GM20000 (cell line): ENCODE measurements at regions not wholly inside any gene's neighbourhood (a gene's known extent, or its start where the extent isn't known, plus 50 kb on each side); places are given as distances from the start of the nearest gene placed in this dataset.
A peak's percentile ranks its signal among the peaks of the same experiment; 100 is the strongest.

ENCODE experiments used
- DNase-seq: peaks from one replicate; pipeline ENCODE4 v3.0.0; 2012; ENCODE audit warnings: low spot score
- CTCF ChIP-seq: IDR thresholded peaks from 2 replicates; pipeline ENCODE4 v1.5.1; 2012; ENCODE audit warnings: mild to moderate bottlenecking, control low read depth; ENCODE audit errors: extremely low read depth, missing control alignments

DNA sequence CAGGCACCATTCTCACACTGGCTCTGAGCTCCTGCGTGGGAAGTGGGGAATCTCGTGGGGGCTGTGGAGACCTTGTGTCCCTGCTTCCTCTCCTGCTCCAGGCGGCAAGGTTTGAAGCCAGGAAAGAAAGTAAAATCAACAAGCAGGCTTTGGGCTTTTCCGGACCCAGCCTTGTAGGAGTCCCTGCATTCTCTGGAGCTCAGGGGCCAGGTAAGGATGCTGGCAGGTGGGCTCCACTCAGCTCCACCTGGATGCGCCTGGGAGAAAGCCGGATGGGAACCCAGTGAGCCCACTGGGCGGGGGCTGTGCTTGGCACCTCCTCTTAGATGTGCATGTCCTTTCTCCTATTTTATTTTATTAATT, 362.5 kb downstream of the SEC14L1 start:
- no peak for TF ChIP-seq CTCF
- no peak for DNase-seq

- DNase-seq: no peak
- TF ChIP-seq CTCF: no peak
Observed at GRCh38 chr17:77503916-77504651, 363.3 kb downstream of the SEC14L1 start.

GRCh38 chr17:77504652-77505155, 363.9 kb downstream of the SEC14L1 start:
- DNase-seq: no peak
- TF ChIP-seq CTCF: no peak

DNA sequence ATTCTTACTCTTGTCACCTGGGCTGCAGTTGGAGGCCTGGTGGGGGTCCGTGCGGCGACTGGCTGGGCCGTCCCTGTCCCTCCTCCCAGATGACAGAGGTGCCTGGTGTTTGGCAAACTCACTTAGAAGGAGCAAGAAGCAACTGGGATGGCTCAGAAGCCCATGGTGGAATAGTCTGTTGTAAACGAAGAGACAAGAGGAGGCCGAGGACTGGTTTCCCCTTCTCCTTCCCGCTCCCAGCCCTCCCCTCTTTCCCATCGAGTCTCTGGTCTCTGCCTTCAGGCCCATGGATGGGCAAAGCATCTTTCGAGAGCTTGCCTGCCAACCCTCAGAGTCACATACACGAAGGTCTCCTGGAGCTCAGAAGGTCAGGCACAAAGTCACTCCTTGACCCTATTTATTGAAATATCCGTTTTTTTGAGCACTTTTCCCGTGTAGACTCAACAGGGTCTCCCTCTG, 364.4 kb downstream of the SEC14L1 start:
- no peak for DNase-seq

DNA sequence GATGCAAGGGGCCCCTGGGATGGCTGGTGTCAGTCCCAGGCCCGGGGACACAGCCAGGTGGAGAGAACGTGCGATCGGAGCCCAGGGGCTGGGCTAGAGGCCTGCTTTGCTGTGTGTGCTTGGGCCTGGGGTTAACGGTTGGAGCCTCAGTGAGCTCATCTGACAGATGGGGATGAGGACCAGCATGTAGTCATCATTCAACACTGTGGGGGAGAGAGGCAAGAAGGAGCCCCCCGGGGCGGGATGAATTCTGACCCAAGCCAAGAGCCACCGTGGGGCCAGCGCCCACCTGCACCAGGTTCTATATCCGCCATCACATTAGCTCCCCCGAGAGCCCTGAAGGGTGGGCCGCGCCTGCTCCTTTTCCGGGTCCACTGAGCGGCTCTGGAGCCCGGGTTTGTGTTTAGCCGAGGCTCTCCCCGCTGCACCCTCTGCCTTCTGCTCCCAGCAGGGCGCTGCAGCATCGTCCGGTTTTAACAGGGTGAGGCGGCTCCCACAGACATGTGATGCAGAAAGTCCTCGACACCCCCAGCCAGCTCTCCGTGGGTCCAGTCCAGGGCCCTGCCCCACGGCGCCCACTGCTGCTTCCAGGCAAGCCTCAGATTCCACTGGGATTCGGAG, 365.7 kb downstream of the SEC14L1 start:
- TF ChIP-seq CTCF: no peak
- DNase-seq: peak; percentile 15

More for the DNA sequence above, 364.4 kb downstream of the SEC14L1 start:
- no peak for TF ChIP-seq CTCF

GRCh38 chr17:77507111-77507885, 366.5 kb downstream of the SEC14L1 start:
- DNase-seq: no peak
- no peak for TF ChIP-seq CTCF
